Superior temporal gyrus (tissue), 1 donor: ENCODE measurements at regions not wholly inside any gene's neighbourhood (a gene's known extent, or its start where the extent isn't known, plus 50 kb on each side); places are given as distances from the start of the nearest gene placed in this dataset.

Source experiments
- DNase-seq: peaks from one replicate; pipeline ENCODE4 v3.0.0-alpha.2; 2016; ENCODE audit errors: extremely low spot score

- DNase-seq = no peak
These were observed 311.3 kb upstream of the DDHD1 start for GRCh38 chr14:53464376-53464775.

DNA sequence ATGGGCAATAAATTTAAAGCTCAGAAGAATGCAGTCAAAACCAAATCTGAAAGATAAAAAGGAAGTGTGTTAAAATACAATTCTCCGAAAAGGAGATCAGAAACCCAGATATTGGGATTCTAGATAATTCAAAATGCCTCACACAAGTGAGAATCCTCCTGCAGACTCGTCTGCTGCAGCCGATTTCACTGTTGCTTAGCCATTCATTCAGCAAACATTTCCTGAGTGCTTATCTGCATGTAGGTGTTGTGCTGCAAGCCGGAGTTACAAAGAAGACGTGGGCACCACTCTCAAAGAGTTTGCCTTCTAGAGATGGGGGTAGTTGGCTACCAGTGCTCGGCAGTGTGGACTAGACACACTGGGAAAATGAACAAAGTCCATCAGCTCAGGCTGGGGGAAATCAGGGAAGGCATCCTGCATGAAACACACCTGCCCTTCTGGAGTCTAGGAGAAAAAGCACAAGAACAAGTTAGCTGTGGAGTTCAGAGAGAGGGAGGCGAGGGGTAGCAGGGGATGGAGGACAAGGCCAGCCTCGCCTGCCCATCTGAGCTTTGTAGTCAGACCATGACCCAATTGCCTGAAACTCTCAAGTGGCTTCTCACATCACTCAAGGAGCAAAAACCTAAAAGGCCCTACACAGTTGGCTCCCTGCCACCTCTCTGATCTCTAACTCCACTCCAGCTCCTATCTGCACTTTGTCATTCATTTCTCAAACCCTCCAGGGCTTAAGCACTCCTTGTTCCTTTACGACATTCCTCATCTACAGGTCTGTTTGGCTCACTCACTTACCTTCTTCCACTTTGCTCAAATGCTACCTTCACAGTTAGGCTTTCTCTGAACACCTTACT is 310.0 kb upstream of the DDHD1 start:
- no peak for DNase-seq

DNA sequence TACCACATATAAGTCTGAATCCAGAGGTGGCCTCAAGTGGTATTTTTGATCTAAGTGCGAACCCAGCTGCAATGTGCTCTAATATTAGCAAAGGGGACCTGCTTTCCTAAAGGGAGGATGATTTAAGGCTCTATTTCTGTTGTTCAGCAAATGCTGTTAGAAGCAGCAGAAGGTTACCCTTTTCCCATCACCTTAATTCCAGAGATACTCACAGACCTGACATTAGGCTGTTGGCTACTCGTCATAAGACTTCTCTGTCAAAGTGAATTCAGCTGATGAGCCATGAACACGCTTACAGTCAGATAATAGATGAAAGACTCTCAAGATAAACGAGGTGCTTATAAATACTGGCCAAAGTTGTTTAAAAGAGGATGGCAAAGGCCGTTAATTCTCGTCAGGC is 308.7 kb upstream of the DDHD1 start:
- no peak for DNase-seq

- DNase-seq = no peak
These were observed 307.4 kb upstream of the DDHD1 start for GRCh38 chr14:53460544-53460943.

GRCh38 chr14:53458368-53458814 is 305.3 kb upstream of the DDHD1 start:
- DNase-seq = no peak

- no peak for DNase-seq
These were observed 303.8 kb upstream of the DDHD1 start for GRCh38 chr14:53456931-53457330.

GRCh38 chr14:53452005-53452673 is 299.0 kb upstream of the DDHD1 start:
- DNase-seq = no peak

DNA sequence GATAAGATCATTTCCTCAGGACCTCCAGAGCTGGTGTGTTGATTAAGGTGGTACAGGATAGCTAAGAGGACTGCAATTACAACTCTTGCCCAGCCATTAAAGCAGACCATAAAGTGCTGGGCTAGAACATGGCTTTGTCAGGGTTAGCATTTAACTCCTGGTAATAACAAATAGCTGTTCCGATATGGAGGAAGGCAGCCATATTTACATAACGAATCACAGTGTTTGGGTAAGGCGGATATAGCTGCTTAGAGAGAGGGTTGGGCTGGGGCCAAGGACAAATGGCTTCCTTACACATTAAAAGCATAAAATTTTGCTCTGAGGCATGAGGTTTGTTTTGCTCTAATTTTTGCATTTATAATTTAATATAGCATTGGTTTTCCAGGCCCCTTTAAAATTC is 297.7 kb upstream of the DDHD1 start:
- DNase-seq = no peak

DNA sequence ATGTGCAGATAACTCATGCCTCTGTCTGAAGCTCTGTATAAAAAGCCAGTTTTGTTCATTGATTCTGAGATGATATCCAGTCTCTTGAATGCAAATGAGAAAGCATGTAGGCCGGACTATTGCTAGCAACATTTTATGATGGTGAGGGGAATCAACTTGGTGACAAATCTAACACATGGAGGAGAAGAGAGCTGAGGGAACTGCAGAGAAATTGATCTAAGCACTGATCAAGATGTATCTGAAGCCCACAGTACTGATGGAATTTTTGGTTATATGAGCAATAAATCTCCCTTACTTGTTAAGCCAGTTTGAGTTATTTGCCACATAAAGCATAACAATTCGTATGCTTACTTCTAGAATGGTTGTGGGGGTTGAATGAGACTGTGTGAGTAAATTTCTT is 295.6 kb upstream of the DDHD1 start:
- no peak for DNase-seq

GRCh38 chr14:53444677-53445312 is 291.7 kb upstream of the DDHD1 start:
- DNase-seq = no peak

DNA sequence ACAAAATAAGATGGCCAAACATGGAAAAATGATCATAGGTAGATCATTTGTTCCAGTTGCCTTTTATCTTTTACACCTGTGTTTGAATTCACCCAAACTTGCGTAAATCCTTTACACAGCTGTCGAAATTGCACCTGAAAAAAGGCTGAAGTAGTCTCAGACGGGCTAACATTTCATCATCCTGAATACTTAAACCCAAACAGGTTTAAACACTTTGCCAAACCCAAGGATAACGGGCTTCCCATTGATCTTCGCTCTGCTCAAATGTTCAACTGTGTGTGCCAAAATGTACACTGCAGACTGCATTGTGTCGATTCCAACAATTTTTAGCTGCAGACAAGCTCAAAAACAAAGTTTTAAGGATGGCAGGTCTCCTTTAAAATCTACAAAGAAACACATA is 288.7 kb upstream of the DDHD1 start:
- DNase-seq = no peak

DNA sequence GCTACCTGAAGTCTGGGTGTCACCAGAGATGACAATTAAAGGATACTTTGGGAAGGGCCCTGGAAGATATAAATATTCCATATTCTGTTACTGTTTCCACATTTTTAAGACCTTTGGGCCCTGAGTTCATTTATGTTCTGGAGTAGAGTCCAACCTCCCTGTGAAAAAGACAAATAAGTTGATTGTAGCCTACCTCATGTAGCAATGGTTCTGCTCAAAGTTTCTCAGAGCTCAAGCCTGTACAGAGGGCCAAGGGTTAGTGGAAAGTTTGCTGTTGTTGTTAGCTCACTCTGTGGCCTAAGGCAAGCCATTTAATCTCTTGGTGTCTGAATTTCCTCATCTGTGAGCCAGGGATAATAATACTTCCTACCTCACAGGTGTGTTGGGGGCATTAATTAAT is 284.7 kb upstream of the DDHD1 start:
- no peak for DNase-seq

DNA sequence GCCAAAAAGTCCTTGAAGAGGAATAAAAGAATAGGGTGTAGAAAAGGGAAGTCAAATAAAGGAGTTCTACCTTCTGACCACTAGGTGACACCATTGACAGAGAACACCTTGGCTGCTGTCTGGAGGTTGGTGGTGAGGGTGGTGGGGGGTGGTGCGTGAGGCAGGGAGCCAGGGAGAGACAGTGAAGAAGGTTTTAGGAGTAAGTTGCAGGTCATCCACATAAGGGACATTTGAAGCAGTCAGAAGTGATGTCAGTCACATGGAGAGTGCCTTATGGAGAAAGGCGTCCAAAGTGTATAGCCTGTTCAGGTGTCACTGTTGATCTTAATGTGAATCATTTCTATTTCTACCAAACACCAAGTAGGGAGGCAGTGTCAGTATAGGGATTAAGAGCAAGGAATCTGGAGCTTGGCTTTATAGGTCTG is 279.3 kb upstream of the DDHD1 start:
- no peak for DNase-seq

DNA sequence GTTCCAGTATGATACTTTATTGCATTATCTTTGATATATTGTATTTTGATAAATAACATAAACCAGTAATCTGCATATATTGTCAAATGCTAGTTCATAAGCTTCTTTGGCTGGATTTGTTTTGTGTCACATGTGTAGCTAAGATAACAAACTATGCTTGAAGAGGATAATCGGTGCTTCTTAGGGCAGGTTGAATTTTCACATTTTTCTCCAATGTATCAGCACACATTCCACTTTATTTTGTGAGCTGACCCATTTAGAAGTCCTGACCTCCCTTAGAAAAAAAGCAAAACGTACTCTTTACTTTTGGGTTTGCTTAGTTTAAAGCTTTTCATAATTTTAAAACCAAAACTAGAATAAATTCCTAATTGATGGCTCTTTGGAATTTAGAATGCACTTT is 277.7 kb upstream of the DDHD1 start:
- DNase-seq = no peak

- no peak for DNase-seq
These were observed 259.9 kb upstream of the DDHD1 start for GRCh38 chr14:53412819-53413675.

- no peak for DNase-seq
These were observed 258.0 kb upstream of the DDHD1 start for GRCh38 chr14:53411125-53411524.

DNA sequence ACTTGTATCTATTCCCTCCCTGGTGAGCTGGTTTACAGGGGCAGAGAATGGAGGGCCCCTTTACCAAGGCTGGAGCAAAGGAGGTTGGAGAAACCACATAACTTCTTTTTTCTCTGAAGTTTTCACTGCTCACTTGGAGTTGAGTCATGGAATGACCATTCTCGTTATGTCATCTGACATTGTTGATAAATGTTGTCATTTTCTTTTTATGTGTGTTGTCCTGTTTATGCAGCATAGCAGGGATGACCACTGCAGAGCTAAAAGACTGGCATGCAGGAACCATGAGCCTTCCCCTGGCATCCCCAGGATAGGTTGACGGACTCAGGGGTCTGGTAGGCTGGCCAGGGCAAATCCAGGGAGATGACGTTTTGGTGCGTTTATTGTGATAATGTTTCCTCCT is 256.8 kb upstream of the DDHD1 start:
- DNase-seq = no peak

DNA sequence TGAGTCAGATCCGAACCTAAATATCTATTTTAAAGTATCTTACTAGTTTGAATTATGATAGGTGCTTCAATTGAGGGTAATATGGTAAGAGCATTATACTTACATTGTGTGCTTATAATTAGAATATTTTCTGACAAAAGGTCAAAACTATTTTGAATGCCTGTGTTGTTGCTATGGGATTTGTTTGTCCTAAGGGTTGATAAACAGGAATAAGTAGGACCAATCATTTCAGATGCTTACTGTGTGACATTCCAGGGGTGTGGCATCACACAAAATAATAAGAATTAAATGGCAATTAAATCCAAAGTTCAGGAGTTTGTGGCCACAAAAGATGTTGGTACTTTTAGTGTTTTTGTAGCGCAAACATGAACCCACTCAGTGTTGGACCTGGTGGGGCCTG is 256.2 kb upstream of the DDHD1 start:
- no peak for DNase-seq

DNA sequence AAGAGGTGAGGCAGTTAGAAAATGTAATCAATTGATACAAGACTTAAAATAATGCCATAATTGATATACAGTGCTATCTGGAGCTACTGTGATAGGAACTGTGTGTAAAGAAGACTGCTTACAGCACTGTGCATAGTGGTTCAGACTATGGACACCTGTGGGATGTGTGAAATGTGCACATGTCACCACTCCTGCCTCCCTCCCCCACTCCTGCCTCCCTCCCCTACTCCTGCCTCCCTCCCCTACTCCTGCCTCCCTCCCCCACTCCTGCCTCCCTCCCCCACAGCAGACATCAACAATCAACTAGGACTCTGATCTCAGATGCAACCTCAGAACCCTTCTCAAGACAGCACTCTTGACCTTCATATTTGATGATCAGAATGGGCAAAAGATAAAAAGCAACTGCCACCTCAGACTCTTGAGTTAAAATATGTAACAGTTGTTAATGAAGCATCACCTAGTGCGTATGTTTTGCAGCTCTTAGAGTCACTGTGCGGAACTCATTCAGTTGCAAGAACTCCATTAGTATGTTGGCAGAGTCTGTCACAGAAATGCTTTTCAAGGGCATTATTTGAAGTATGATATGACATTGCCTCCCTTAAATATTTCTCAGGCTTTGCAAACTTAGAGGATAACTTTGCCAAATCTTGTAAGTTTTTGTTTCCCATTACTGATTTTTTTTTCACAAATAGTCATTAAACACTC is 255.2 kb upstream of the DDHD1 start:
- DNase-seq = no peak

DNA sequence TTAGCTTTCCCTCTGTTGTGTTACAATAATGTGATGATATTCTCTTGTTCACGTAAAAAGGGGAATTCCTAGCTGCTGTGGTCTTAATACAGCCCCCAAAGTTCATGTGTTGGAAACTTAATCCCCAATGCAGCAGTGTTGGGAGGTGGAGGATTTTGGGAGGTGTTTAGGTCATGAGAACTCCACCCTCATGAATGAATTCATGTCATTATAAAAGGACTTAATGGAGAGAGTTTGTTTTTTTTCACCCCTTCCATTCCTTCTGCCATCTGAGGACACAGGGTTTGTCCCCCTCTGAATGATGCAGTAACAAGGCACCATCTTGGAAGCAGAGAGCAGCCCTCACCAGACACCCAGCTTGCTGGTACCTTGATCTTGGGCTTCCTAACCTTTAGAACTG is 253.4 kb upstream of the DDHD1 start:
- DNase-seq = no peak

DNA sequence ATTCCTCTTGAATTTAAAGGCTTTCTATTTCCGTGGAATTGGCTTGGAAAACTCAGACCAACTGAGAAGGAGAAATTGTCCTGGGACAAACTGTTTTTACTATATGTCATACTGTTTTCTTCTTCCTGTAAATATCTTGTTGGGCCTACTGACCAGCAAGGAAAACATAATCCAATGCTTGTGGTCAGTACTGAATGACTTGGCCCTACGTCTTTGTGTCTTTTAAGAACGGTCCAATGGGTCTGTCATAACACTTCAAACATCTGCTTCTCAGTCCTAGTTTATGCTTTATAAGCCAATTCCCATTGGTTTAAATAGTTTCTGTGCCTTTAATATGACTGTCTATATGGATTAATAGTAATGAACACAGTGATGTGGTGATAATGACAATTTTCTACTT is 248.5 kb upstream of the DDHD1 start:
- no peak for DNase-seq
